OCI-LY1 (cell line): ENCODE measurements at regions not wholly inside any gene's neighbourhood (a gene's known extent, or its start where the extent isn't known, plus 50 kb on each side); places are given as distances from the start of the nearest gene placed in this dataset.

Source experiments
- H2AFZ ChIP-seq: fragments of 200-600 bp; sonication (generic), shearing (Covaris generic); 2 replicates; pipeline ENCODE4 v1.6.0; 2014; ENCODE audit warnings: antibody characterized with exemption, mild to moderate bottlenecking, low read length
- H3F3A ChIP-seq: fragments of 200-600 bp; sonication (generic), shearing (Covaris generic); 2 replicates; pipeline ENCODE4 v1.6.0; 2014; ENCODE audit warnings: mild to moderate bottlenecking, antibody characterized with exemption, low read length, moderate library complexity; ENCODE audit not compliant: insufficient read depth
- H3K27ac ChIP-seq: fragments of 200-600 bp; sonication (generic); 2 replicates; pipeline ENCODE4 v1.5.1; 2014; ENCODE audit warnings: low read length, mixed run types, mild to moderate bottlenecking, low read depth; ENCODE audit not compliant: poor library complexity, severe bottlenecking
- H3K27me3 ChIP-seq: fragments of 200-600 bp; sonication (generic); 2 replicates; pipeline ENCODE4 v1.6.0; 2014; ENCODE audit warnings: antibody characterized with exemption, mild to moderate bottlenecking, low read length, moderate library complexity; ENCODE audit not compliant: insufficient read depth
- H3K36me3 ChIP-seq: fragments of 200-600 bp; sonication (generic); 2 replicates; pipeline ENCODE4 v1.6.1; 2014; ENCODE audit warnings: mild to moderate bottlenecking, antibody characterized with exemption, low read length, moderate library complexity, mixed read lengths; ENCODE audit not compliant: insufficient read depth
- H3K4me1 ChIP-seq: fragments of 200-600 bp; sonication (generic); 2 replicates; pipeline ENCODE4 v1.5.1; 2014; ENCODE audit warnings: mild to moderate bottlenecking, low read length, moderate library complexity; ENCODE audit not compliant: insufficient read depth, severe bottlenecking
- H3K4me2 ChIP-seq: fragments of 200-600 bp; sonication (generic), shearing (Covaris generic); 2 replicates; pipeline ENCODE4 v1.6.1; 2014; ENCODE audit warnings: low read length
- H3K4me3 ChIP-seq: fragments of 200-600 bp; sonication (generic); 2 replicates; pipeline ENCODE4 v1.5.1; 2014; ENCODE audit warnings: low read length, low read depth, mild to moderate bottlenecking, mixed read lengths; ENCODE audit not compliant: poor library complexity, severe bottlenecking
- H3K79me2 ChIP-seq: fragments of 200-600 bp; shearing (Covaris generic); 2 replicates; pipeline ENCODE4 v1.6.1; 2016; ENCODE audit warnings: mixed run types, low read length, mixed read lengths; ENCODE audit not compliant: insufficient read depth
- H3K9ac ChIP-seq: fragments of 200-600 bp; sonication (generic), shearing (Covaris generic); 2 replicates; pipeline ENCODE4 v1.6.1; 2014; ENCODE audit warnings: mild to moderate bottlenecking, low read length, mixed read lengths
- H3K9me2 ChIP-seq: fragments of 200-600 bp; sonication (generic), shearing (Covaris generic); 2 replicates; pipeline ENCODE4 v1.6.1; 2014; ENCODE audit warnings: low read depth, mild to moderate bottlenecking, low read length, mixed read lengths
- H3K9me3 ChIP-seq: fragments of 200-600 bp; shearing (Covaris generic); 2 replicates; pipeline ENCODE4 v1.6.1; 2014; ENCODE audit warnings: low read length, mixed read lengths
- H4K20me1 ChIP-seq: fragments of 200-600 bp; sonication (generic), shearing (Covaris generic); 2 replicates; pipeline ENCODE4 v1.6.0; 2016; ENCODE audit warnings: mild to moderate bottlenecking, low read length; ENCODE audit not compliant: insufficient read depth
- CTCF ChIP-seq: fragments of 200-600 bp; sonication (generic), shearing (Covaris generic); IDR thresholded peaks from 2 replicates; pipeline ENCODE4 v1.5.1; 2017; ENCODE audit warnings: mild to moderate bottlenecking, antibody characterized with exemption, low read length, moderate library complexity, mixed read lengths
- EZH2 ChIP-seq: fragments of 200-600 bp; sonication (generic), shearing (Covaris generic); IDR thresholded peaks from 2 replicates; pipeline ENCODE4 v1.8.0; 2017; ENCODE audit warnings: borderline replicate concordance, mixed run types, mild to moderate bottlenecking, antibody characterized with exemption, low read length, moderate library complexity, mixed read lengths

DNA sequence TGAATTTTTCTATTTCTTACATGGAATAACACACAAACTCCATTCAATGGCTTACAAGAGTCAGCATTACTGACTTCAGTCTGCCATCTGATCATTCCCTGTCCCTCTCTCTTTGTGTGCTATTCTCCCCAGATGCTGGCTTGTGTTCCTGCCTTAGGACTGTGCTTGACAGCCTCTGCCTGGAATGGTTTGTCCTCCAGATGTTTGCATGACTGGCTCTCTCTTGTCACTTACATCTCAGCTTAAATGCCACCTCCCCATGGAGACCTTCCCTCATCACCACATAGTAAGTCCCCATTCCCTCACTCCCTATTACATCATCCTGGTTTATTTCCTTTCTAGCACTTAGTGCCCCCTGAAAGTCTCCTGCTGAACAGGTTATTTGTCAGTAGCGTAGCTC is 181.6 kb downstream of the KTN1 start:
- no peaks in the 10 kb centered on the region for H4K20me1 ChIP-seq
- H3K27ac ChIP-seq, result no peak overlapping the region
- H2AFZ ChIP-seq, result no peak overlapping the region
- no peaks in the 10 kb centered on the region for H3K9me2 ChIP-seq
- no peaks in the 10 kb centered on the region for H3K4me1 ChIP-seq
- no peaks in the 10 kb centered on the region for H3F3A ChIP-seq
- no peaks in the 10 kb centered on the region for H3K79me2 ChIP-seq
- H3K4me3 ChIP-seq, result no peak overlapping the region
- no peaks in the 10 kb centered on the region for H3K9me3 ChIP-seq
- TF ChIP-seq EZH2 (no peak), CTCF (no peak)
- H3K9ac ChIP-seq, result no peak overlapping the region
- no peaks in the 10 kb centered on the region for H3K27me3 ChIP-seq
- no peaks in the 10 kb centered on the region for H3K36me3 ChIP-seq
- H3K4me2 ChIP-seq, result no peak overlapping the region

- no peak for TF ChIP-seq CTCF
- TF ChIP-seq EZH2, result no peak
- Histone ChIP-seq H3K4me1 (no peaks in the 10 kb centered on the region), H4K20me1 (no peaks in the 10 kb centered on the region), H3K4me3 (no peak overlapping the region), H3K27ac (no peak overlapping the region), H3K79me2 (no peaks in the 10 kb centered on the region), H3K9me3 (no peaks in the 10 kb centered on the region), H3K36me3 (no peaks in the 10 kb centered on the region), H3K9ac (no peak overlapping the region), H3K27me3 (no peaks in the 10 kb centered on the region), H2AFZ (no peak overlapping the region), H3K4me2 (no peak overlapping the region), H3F3A (no peaks in the 10 kb centered on the region), H3K9me2 (no peaks in the 10 kb centered on the region)
Observed at GRCh38 chr14:55762595-55763232, 182.7 kb downstream of the KTN1 start.

GRCh38 chr14:55764784-55765183 is 184.8 kb downstream of the KTN1 start:
- H3K4me1 ChIP-seq, result no peaks in the 10 kb centered on the region
- no peak overlapping the region for H2AFZ ChIP-seq
- no peaks in the 10 kb centered on the region for H4K20me1 ChIP-seq
- H3K27me3 ChIP-seq, result no peaks in the 10 kb centered on the region
- no peak overlapping the region for H3K4me3 ChIP-seq
- H3K27ac ChIP-seq, result no peak overlapping the region
- H3K9me3 ChIP-seq, result no peaks in the 10 kb centered on the region
- H3K9ac ChIP-seq, result no peak overlapping the region
- H3K9me2 ChIP-seq, result no peaks in the 10 kb centered on the region
- TF ChIP-seq EZH2 (no peak), CTCF (no peak)
- H3K79me2 ChIP-seq, result no peaks in the 10 kb centered on the region
- no peaks in the 10 kb centered on the region for H3K36me3 ChIP-seq
- no peak overlapping the region for H3K4me2 ChIP-seq
- H3F3A ChIP-seq, result no peaks in the 10 kb centered on the region
